GM04503 (cell line): ENCODE measurements at regions not wholly inside any gene's neighbourhood (a gene's known extent, or its start where the extent isn't known, plus 50 kb on each side); places are given as distances from the start of the nearest gene placed in this dataset.
"Not testable (repeated sequence)": the region's sequence is repeated elsewhere in the genome, so short reads cannot be mapped to it uniquely, and the experiment has no call there.

Experiments
- DNase-seq: peaks from one replicate; pipeline ENCODE4 v3.0.0-alpha.2; 2012; ENCODE audit warnings: low read depth

DNA sequence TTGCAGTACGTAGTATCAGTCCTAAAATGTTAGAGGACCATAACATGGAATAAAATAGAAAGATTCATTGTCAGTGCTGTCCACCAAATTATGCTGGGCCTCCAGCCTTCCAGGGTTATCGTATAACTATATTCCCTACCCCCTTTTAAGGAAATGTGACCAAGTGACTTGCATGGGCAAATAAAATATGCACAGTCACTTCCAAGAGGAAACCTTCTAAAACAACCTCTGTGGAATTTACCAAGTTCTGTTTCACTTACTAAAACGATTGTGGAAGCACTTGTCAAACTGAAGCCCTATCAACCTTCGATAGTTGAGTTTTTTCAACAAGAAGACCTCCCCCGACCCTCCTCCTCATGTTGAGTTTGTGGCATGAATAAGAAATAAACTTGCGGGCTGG is 345.4 kb upstream of the C16orf82 start:
- DNase-seq = no peak

DNA sequence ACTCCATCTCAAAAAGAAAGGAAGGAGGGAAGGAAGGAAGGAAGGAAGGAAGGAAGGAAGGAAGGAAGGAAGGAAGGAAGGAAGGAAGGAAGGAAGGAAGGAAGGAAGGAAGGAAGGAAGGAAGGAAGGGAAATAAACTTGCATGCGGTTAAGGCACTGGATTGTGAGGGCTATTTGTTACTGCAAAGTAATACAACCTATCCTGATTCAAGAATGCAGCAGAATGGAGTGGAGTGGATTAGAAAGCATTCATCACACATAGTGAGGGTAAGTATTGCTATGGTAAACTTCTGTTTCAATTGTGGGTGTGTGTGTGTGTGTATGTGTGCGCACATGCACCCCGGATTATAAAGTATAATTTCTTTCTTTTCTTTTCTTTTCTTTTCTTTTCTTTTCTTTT is 344.8 kb upstream of the C16orf82 start:
- DNase-seq = not testable (repeated sequence)

DNA sequence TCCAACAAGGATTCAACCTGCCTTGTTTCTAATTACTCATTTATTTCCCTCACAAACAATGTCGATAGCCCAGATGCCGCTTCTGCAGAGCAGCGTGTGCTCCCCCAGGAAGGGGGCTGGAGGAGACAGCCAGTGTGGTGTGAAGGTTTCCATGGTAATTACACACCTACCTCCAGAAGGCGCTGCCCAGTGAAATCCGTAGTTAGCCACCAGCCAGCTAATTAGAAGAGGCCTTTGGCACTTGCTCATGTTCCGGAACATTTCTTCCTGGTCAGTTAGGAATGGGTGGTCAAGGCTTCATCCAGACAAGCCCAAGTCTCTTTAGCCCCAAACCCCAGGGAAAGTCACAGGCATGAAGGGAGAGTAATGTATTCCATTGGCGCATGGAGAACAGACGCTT is 342.5 kb upstream of the C16orf82 start:
- no peak for DNase-seq

DNA sequence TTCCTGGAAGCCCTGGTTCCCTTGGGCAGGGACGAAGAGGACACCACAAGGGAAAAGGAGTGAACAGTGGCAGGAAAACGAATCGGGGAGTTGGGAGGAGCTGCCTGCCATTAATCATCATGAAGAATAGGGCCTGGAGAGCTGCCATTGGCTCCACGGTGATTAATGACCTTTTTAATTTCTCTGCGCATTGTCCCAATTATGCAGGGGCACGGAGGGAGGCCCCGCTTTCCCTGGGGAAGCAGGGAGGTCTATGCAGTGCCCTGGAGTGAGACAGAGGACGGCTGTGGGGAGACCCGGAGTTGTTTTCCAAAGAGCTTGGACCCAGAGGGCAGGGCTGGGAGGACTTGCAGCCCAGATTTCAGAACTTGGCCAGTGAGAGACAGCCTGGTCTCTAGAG is 338.9 kb upstream of the C16orf82 start:
- DNase-seq = no peak

DNA sequence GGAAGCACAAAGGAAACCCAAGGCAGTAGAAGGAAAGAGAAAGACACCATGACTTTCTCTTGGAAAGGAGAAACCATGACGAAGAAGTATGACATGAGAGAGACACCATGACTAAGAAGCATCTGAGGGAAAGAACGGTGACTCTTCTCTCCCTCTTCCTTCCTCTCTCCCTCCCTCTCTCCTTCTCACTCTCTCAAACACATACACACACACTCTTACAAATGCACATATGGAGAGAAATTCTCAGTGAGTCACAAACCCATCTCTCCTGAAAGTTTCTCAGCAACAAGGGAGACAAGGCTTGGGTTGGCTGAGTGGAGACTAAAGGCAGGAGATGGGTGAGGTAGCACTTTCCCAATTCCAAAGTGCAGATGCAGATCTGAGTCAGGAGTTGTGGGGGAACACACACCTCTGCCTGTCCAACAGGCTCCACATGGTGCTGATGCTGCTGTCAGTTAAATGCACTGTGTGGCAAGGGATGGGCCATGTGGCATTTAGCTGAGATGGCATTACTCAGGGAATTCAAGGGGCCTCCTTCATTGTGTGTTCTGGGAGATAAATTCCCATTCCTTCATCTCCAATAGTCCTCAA is 336.7 kb upstream of the C16orf82 start:
- DNase-seq = no peak

DNA sequence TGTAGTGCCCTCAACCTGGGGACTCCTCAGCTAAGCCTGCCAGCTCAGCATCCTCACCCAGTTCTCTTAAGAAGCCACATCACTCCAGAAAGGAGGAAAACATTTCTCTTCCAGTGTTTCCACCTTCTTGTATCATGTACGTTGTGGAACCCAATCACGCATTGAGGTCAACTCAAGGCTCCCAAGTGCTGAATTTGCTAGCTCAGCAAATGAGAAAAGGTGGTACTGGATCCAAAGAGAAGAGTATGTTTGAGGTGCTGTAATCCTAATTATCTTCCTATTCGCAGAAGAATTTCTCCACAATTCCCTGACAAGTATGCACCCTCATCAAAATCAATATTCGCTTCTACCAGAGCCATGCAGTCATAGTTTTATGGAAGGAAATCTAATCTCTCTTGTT is 335.0 kb upstream of the C16orf82 start:
- no peak for DNase-seq

DNA sequence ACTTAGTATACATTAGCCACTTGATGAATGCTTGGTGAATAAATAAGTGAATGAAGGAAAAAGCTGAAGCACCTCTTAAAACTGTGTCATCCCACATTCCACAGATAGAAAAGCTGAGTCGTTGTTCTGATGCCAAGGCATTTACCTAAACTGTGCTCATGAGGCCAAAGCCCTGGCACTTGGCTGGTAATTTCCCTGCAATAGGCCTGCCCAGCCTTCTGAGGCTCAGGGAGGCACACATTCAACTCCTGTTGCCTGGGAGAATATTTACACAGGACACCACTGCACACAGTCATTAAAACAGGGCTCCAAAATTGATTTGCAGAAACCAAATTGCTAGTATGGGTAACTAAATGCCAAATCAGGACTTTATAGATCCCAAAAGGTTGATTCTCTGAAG is 333.0 kb upstream of the C16orf82 start:
- DNase-seq = no peak

DNA sequence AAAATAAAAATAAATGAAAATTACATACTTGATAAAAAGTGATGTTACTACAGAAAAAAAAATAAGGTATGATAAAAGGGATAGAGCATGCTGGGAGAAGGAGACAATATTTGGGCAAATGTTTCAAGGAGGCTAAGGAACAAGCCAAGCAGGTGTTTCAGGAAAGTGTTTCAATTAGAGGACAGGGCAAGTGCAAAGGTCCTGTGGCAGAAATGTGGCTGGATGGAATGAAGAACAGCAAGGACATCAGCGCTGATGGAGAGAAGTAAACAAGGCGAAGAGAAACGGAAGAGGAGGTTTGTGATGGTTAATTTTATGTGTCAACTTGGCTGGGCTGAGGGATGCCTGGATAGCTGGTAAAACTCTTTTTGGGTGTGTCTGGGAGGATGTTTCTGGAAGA is 331.2 kb upstream of the C16orf82 start:
- no peak for DNase-seq

DNA sequence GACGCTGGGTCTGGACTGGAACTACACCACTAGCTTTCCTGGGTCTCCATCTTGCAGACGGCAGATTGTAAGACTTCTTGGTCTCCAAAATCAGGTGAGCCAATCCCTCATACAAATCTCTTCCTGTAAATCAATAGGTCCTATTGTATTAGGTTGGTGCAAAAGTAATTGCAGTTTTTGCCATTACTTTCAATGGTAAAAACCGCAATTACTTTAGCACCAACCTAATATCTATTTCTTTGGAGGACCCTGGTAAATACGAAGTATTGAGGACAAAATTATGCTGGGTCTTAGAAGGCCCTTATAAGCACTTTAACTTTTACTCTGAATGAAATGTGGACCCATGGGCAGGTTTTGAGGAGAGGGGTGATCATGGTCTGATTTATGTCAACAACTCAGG is 330.6 kb upstream of the C16orf82 start:
- DNase-seq = no peak

DNA sequence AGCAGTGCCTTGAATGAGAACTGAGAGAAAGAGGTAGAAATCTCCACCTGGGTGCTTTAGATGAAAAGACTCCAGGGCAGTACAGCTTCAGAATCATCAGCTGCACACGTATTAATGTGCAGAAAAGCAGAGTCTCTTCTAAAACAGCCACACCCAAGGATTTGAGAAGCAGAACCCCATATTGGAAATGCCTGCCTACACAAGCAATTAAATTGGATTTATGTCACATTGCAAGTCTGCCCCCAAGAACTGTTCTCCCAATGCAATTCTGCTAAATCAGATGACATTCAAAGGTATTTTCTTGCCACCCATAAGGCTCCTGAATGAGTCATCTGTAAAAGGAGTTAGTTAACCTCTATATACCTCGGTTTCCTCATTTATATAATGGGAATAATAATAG is 326.0 kb upstream of the C16orf82 start:
- no peak for DNase-seq

DNA sequence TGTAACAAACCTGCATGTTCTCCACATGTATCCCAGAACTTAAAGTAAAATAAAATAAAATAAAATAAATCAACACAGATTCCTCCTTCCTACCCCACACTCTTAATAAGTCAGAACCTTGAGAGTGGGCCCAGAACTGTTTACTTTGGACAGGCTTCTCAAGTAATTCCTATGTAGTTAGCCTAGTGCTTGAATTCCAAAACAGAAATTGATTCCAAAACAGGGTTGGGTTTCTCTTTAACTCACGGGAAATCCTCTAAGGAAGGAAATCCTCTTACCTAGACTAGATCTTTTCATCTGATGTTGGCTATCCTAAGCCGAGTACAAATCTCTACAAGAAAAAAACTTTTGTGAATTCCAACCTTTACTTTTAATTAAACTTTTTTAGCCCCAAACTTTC is 324.7 kb upstream of the C16orf82 start:
- no peak for DNase-seq

DNA sequence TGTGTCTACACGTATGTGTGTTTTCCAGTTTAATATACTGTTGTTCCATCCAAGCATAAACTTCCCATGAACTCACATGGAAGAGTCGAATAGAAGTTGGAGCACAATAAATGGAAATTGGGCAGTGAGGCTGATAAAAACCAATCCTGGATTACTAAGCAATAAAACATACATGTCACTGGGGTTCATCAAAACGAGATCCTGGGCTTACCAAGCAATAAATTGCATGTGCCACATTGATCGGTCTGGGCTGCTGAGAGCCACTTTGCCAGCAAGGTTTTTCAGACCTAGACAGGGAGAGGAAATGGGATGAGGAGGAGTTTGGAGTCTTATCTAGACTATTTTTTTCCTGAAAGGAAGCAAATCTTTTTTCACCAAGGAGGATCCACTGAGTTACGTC is 322.3 kb upstream of the C16orf82 start:
- DNase-seq = no peak

DNA sequence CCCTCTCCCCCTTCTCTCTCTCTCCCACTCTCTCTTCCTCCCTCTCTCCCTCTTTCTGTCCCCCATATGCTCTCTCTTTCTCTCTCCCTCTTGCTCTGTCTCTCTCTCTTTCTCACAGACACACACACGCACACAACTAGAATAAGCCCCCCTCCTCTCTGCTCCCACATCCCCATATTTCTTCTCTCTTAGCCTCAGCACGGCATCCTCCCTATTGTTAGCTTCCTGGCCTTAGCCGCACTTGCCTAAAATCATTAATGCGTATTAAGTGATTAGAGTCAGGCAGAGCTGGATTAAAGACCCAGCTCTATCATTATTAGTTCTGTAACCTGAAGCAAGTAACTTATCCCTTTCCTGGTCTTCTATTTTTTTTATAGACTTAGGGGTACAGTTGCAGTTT is 319.0 kb upstream of the C16orf82 start:
- no peak for DNase-seq

DNA sequence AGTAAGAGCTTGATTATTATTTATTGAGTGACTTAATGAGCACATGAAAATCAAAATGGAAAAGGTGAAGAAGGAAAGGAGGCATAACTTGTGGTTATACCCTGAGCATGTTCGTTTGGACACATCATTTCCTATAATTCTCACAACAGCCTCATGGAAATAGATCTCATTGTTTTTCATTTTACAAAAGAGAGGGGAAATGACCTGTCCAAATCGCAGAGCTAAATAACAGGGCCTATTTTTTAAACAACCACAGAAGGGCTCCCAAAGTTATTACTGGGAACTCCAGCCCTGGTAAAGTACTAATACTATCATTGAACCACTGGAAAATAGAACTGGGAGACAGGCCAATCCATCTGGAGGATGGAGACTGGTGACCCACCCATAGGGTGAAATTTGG is 317.7 kb upstream of the C16orf82 start:
- DNase-seq = no peak

DNA sequence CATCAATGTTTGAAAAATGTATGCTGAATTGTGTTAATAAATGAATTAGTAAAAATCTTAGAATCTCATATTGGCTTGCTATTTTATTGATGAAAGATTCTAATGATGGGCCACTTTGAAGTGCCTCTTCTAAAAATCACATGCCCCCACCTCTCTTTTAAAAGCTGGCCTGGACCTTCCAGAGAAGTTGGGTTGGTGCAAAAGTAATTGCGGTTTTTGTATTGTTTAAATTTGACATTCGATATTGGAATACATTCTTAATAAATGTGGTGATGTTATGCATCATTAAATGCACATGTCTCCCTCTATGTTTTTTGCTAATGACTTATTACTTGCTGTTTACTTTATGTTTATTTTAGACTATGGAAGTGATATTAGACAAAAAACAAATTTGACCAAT is 314.6 kb upstream of the C16orf82 start:
- no peak for DNase-seq

DNA sequence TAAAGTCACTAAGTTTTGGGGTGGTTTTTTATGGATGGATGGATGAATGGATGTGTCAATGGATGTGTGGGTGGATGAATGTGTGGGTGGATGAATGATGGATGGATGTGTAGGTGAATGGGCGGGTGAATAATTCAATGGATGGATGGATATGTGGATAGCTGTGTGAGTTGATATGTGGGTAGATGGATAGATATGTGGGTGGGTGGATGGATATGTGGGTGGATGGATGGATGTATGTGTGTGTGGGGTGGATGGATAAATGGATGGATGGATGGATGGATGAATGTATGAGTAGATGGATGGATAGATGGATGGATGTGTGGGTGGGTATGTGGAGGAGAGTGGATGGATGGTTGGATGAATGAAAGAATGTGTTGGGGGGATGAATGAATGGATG is 310.1 kb upstream of the C16orf82 start:
- no peak for DNase-seq

DNA sequence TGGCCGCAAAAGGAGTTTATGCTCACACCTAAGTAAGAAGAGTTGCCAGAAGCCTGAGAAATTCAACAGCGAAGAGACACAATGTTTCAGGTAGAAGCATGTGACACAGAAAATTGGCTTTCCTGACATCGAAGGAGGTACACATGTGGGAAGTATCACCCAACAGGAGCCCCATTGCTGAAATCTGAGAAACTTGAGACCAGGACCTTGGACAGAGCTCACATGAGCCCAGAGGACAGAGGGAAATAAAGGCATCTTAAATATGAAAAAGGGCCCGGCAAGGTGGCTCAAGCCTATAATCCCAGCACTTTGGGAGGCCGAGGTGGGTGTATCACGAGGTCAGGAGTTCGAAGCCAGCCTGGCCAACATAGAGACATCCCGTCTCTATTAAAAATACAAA is 304.1 kb upstream of the C16orf82 start:
- no peak for DNase-seq

DNA sequence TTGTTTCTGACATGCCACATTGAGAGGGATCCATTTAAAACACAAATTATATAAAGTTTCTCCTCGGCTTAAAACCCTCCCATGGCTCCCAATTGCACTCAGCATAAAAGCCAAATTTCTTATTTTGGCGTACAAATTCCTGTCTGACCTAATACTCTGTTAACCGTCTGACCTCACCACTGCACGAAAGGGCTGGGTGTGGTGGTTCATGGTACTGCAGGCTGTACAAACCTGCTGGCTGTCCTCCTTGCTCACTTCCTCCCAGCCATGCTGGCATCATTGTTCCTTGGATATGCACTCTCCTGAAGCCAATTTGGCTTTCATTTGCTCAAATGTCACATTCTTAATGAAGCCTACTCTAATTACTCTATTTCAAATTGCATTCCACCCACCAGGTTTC is 301.6 kb upstream of the C16orf82 start:
- DNase-seq = no peak

DNA sequence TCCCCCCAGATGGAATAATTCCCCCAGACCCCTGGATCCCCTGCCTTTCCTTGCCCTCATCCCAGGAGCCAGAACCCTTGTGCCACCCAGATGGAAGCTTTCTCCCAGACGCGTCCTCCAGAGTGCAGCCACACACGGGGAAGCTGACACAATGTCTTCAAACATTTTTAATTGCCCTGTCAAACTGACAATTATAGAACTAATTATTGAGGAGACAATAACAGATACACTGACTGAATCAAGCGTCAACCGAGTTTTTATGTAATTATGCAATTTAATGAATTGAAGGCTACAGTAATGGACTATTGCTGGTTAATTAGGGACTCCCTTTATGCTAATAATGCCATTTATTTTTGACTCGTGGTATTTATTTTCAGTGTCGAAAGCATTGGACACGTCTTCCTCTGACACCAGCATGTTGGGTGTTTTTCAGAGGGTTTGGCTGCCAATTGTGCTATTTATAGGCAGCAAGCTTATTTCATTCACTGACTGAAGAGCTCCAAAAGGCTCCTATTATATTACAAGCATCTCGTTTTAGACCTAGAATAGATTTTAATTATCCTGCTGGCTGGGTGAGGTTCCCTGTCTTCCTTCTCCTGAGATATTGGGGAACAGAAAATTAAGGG is 298.2 kb upstream of the C16orf82 start:
- no peak for DNase-seq

DNA sequence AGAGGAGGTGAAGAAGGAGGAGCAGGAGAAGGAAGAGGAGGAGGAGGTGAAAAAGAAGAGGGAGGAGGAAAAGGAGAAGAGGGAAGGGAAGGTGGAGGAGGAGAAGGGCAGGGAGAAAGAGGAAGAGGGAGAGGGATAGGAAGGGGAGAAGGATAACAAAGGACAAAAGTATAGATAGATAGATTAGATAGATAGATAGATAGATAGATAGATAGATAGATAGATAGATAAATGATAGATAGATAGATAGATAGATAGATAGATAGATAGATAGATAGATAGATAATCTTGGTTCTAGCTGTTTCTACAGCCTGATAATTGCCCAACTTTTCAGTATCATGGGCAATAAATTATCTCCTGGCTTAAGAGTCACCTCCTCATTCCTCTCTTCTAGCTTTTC is 296.2 kb upstream of the C16orf82 start:
- no peak for DNase-seq

DNA sequence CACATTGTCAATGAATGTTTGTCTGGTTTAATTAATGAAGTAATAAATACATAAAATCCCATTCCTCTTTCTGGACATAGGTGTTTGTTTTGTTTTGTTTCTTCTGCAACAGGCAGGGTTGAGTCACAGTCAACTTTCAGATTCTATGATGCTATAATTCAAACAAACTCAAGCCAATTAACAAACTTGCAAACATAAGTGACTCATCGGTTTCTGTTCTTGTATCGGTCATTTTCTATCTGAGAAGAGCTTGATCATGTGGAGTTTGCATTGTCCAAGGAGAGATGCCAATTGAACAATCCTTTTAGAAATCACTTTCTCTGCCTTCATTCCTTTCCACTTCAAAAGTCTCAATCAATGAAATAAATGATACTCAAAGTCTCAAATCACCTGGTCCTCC is 294.2 kb upstream of the C16orf82 start:
- no peak for DNase-seq

DNA sequence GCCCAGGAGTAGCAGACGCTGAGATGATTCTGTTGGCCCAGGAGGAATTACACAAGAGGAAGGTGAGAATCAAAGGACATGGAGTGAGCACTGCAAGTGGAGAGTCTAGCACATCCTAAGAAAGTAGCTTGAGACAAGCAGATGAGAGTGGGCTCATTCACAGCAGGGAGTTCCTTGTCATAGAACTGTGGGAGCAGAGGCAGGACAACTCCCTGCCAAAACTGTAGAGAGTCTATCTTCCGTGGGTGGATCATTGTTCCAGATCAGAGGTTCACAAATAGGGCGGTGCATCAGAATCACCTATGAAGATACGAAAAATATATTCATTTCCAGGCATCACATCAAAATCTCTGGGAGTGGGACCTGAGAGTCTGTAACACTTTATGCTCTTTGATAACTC is 288.9 kb upstream of the C16orf82 start:
- no peak for DNase-seq

DNA sequence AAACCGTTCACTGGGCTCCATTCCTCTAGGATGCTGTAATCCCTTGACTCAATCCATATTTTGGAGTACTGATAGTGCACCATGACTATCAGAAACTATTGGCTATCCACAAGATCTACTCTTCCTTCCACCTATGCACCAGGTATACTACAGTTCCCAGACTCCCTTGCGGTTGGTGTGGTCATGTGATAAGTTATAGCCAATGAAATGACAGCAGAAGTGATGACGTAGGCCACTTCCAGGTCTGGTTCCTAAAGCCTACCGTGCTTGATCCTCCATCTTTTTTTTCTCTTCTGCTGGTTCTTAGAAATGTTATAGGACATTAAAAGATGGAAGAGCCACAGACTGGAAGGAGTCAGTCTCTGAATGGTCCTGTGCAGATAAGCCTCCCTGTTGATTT is 278.8 kb upstream of the C16orf82 start:
- no peak for DNase-seq

DNA sequence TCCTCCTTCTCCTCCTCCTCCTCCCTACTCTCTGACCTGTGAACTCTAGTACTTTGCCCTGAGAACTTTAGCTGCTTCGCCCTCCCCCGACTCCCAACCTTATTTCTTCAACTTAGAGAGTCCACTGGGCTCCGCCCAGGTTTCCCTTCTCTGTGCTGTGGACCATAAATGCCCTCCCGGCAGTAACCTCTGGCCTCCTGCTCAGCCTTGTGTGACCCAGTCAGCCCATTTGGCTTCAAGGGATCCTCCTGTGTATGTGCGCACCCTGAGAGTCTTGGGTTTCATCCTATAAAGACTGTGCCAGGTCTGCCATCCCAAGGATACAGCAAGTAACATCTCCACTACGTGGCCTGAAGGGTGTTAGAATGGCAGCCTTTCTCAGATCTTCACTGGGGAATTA is 275.6 kb upstream of the C16orf82 start:
- DNase-seq = no peak

DNA sequence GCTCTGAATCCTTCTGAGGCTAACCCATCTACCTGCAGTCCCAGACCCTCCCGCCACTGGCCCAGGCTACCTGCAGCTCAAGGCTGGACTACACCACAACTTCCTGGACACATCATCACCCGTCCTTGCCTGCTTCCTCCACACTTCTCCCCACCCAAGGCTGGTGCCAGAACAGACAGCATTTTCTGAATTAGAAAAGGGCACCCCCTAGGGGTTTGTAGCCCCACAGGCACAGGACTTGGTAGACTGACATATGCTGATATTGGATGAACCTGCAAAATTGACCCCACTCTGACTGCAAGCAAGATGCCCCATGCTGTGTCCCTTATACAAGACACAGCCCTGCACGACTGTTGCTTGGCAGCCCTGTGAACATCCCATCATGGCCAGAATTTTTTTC is 271.5 kb upstream of the C16orf82 start:
- no peak for DNase-seq
